ENCODE measurements at regions not wholly inside any gene's neighbourhood (a gene's known extent, or its start where the extent isn't known, plus 50 kb on each side); places are given as distances from the start of the nearest gene placed in this dataset.

- TF ChIP-seq, protein P1, sequence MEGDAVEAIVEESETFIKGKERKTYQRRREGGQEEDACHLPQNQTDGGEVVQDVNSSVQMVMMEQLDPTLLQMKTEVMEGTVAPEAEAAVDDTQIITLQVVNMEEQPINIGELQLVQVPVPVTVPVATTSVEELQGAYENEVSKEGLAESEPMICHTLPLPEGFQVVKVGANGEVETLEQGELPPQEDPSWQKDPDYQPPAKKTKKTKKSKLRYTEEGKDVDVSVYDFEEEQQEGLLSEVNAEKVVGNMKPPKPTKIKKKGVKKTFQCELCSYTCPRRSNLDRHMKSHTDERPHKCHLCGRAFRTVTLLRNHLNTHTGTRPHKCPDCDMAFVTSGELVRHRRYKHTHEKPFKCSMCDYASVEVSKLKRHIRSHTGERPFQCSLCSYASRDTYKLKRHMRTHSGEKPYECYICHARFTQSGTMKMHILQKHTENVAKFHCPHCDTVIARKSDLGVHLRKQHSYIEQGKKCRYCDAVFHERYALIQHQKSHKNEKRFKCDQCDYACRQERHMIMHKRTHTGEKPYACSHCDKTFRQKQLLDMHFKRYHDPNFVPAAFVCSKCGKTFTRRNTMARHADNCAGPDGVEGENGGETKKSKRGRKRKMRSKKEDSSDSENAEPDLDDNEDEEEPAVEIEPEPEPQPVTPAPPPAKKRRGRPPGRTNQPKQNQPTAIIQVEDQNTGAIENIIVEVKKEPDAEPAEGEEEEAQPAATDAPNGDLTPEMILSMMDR (IDR thresholded peaks at IDR 0.05; ENCODE audit: low read length): no peak
- TF ChIP-seq EZH2 (optimal IDR thresholded peaks at IDR 0.05; ENCODE audit: low read depth, low read length) (no peak), EZH2phosphoT487 (IDR thresholded peaks at IDR 0.05; ENCODE audit: low read length) (no peak)
These were observed 181.3 kb downstream of the IRF8 start for GRCh38 chr16:86080131-86080875.
